ENCODE measurements at regions not wholly inside any gene's neighbourhood (a gene's known extent, or its start where the extent isn't known, plus 50 kb on each side); places are given as distances from the start of the nearest gene placed in this dataset.

GRCh38 chr5:5588386-5588785 is 165.9 kb downstream of the ICE1 start:
- intact Hi-C loops (cut with micrococcal nuclease) = no loop called here
- H3K27me3 ChIP-seq (ENCODE audit: control insufficient read depth in 2 of 2, insufficient read depth in 2 of 2, low read length in 2 of 2) = no peaks in the 10 kb centered on the region
- no peaks in the 10 kb centered on the region for H3K4me1 ChIP-seq (ENCODE audit: control insufficient read depth, extremely low read depth, insufficient read depth, low read length)
- no peaks in the 10 kb centered on the region for H3K9me1 ChIP-seq (replicated peaks; ENCODE audit: control insufficient read depth, extremely low read depth, insufficient read depth, low read length)
- no peak overlapping the region for H3K9ac ChIP-seq (replicated peaks; ENCODE audit: extremely low read depth, insufficient read depth, low read length)
- TF ChIP-seq POLR2A (IDR thresholded peaks at IDR 0.05; ENCODE audit: low read depth, low read length) = no peak
- H3K4me2 ChIP-seq (ENCODE audit: insufficient read depth, low read length) = no peak overlapping the region
- H3K27ac ChIP-seq (ENCODE audit: insufficient read depth, low read depth, low read length) = no peak overlapping the region
- no TSS peak for BruUV-seq (replicated peaks)
- CTCF ChIA-PET = no interaction called here
- H3K36me3 ChIP-seq (ENCODE audit: control insufficient read depth in 2 of 2, extremely low read depth in 1 of 2, insufficient read depth in 2 of 2, low read length in 2 of 2) = no peaks in the 10 kb centered on the region
- no peak for FAIRE-seq
- H3K4me3 ChIP-seq (replicated peaks in 1 of 3; ENCODE audit: insufficient read depth in 1 of 3, low read depth in 1 of 3, low read length in 3 of 3) = no peak overlapping the region
- DNase-seq (ENCODE audit: low read depth, low spot score) = no peak
- H3K9me3 ChIP-seq (replicated peaks; ENCODE audit: control insufficient read depth, insufficient read depth, low read length) = no peaks in the 10 kb centered on the region
- no peaks in the 10 kb centered on the region for H4K20me1 ChIP-seq (replicated peaks; ENCODE audit: control insufficient read depth, extremely low read depth, insufficient read depth, low read length)
- dilution Hi-C loops (cut with MboI; ENCODE audit: extremely low pct_ligation_motif_present, low sequenced_read_pairs) = no loop called here
- H3K79me2 ChIP-seq (ENCODE audit: control insufficient read depth, insufficient read depth, low read length) = no peaks in the 10 kb centered on the region
- no peak overlapping the region for H2AFZ ChIP-seq (ENCODE audit: low read depth, low read length)
- POLR2A ChIA-PET = no interaction called here

- Histone ChIP-seq H3K36me3 (ENCODE audit: control insufficient read depth in 2 of 2, extremely low read depth in 1 of 2, insufficient read depth in 2 of 2, low read length in 2 of 2) (no peaks in the 10 kb centered on the region), H3K27ac (ENCODE audit: insufficient read depth, low read depth, low read length) (no peak overlapping the region), H3K79me2 (ENCODE audit: control insufficient read depth, insufficient read depth, low read length) (no peaks in the 10 kb centered on the region), H3K9ac (replicated peaks; ENCODE audit: extremely low read depth, insufficient read depth, low read length) (no peak overlapping the region), H2AFZ (ENCODE audit: low read depth, low read length) (no peak overlapping the region), H3K9me1 (replicated peaks; ENCODE audit: control insufficient read depth, extremely low read depth, insufficient read depth, low read length) (no peaks in the 10 kb centered on the region), H3K4me1 (ENCODE audit: control insufficient read depth, extremely low read depth, insufficient read depth, low read length) (no peaks in the 10 kb centered on the region), H3K4me2 (ENCODE audit: insufficient read depth, low read length) (no peak overlapping the region), H3K9me3 (replicated peaks; ENCODE audit: control insufficient read depth, insufficient read depth, low read length) (no peaks in the 10 kb centered on the region), H3K27me3 (ENCODE audit: control insufficient read depth in 2 of 2, insufficient read depth in 2 of 2, low read length in 2 of 2) (no peaks in the 10 kb centered on the region), H4K20me1 (replicated peaks; ENCODE audit: control insufficient read depth, extremely low read depth, insufficient read depth, low read length) (no peaks in the 10 kb centered on the region), H3K4me3 (replicated peaks in 1 of 3; ENCODE audit: insufficient read depth in 1 of 3, low read depth in 1 of 3, low read length in 3 of 3) (no peak overlapping the region)
- dilution Hi-C loops (cut with MboI; ENCODE audit: extremely low pct_ligation_motif_present, low sequenced_read_pairs) = no loop called here
- intact Hi-C loops (cut with micrococcal nuclease) = no loop called here
- ChIA-PET CTCF (no interaction called here), POLR2A (no interaction called here)
- no TSS peak for BruUV-seq (replicated peaks)
- DNase-seq (ENCODE audit: low read depth, low spot score) = no peak
- no peak for FAIRE-seq
- TF ChIP-seq FOS (IDR thresholded peaks at IDR 0.05; ENCODE audit: borderline replicate concordance, insufficient read depth, low read length) (no peak), POLR2A (IDR thresholded peaks at IDR 0.05; ENCODE audit: low read depth, low read length) (no peak), GATA2 (IDR thresholded peaks at IDR 0.05; ENCODE audit: insufficient read depth, insufficient read length, low read depth, low read length) (no peak), JUN (IDR thresholded peaks at IDR 0.05; ENCODE audit: borderline replicate concordance, insufficient read depth, insufficient read length, low read depth) (no peak), EZH2 (IDR thresholded peaks at IDR 0.05; ENCODE audit: borderline replicate concordance, low read depth, low read length, severe bottlenecking) (no peak), POLR2AphosphoS5 (IDR thresholded peaks at IDR 0.05; ENCODE audit: insufficient read depth, low read depth, low read length) (no peak), MYC (IDR thresholded peaks at IDR 0.05; ENCODE audit: low read depth, low read length) (no peak)
- TF ChIP-seq, protein P1, sequence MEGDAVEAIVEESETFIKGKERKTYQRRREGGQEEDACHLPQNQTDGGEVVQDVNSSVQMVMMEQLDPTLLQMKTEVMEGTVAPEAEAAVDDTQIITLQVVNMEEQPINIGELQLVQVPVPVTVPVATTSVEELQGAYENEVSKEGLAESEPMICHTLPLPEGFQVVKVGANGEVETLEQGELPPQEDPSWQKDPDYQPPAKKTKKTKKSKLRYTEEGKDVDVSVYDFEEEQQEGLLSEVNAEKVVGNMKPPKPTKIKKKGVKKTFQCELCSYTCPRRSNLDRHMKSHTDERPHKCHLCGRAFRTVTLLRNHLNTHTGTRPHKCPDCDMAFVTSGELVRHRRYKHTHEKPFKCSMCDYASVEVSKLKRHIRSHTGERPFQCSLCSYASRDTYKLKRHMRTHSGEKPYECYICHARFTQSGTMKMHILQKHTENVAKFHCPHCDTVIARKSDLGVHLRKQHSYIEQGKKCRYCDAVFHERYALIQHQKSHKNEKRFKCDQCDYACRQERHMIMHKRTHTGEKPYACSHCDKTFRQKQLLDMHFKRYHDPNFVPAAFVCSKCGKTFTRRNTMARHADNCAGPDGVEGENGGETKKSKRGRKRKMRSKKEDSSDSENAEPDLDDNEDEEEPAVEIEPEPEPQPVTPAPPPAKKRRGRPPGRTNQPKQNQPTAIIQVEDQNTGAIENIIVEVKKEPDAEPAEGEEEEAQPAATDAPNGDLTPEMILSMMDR (IDR thresholded peaks at IDR 0.05; ENCODE audit: extremely low read depth in 1 of 2, insufficient read depth in 1 of 2, low read depth in 1 of 2, low read length in 2 of 2) = no peak
- TF ChIP-seq, protein P2, sequence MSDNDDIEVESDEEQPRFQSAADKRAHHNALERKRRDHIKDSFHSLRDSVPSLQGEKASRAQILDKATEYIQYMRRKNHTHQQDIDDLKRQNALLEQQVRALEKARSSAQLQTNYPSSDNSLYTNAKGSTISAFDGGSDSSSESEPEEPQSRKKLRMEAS (IDR thresholded peaks at IDR 0.05; ENCODE audit: insufficient read depth, insufficient read length) = no peak
Measured at GRCh38 chr5:5587474-5587873, 165.0 kb downstream of the ICE1 start.
